ENCODE measurements at regions not wholly inside any gene's neighbourhood (a gene's known extent, or its start where the extent isn't known, plus 50 kb on each side); places are given as distances from the start of the nearest gene placed in this dataset.

GRCh38 chr5:129362456-129362855 is 97.6 kb upstream of the ADAMTS19 start:
- no peak for TF ChIP-seq CTCF (IDR thresholded peaks at IDR 0.05)
- Mint-ChIP-seq H3K27ac (no peak overlapping the region), H3K27me3 (no peaks in the 10 kb centered on the region), H3K9me3 (peaks cover 9% of the 10 kb centered on the region), H3K4me3 (no peak overlapping the region), H3K36me3 (ENCODE audit: low read depth) (no peaks in the 10 kb centered on the region), H3K4me1 (ENCODE audit: low read depth) (no peaks in the 10 kb centered on the region)
- intact Hi-C loops (cut with micrococcal nuclease) = no loop called here
- ATAC-seq = no peak
- no peak for DNase-seq
- CTCF ChIA-PET = no interaction called here
- POLR2A ChIA-PET = no interaction called here

GRCh38 chr5:129363991-129364390 is 96.1 kb upstream of the ADAMTS19 start:
- no peaks in the 10 kb centered on the region for H3K4me1 Mint-ChIP-seq (ENCODE audit: low read depth)
- H3K27me3 Mint-ChIP-seq = no peaks in the 10 kb centered on the region
- no peak for DNase-seq
- POLR2A ChIA-PET = no interaction called here
- CTCF ChIA-PET = no interaction called here
- no peak overlapping the region for H3K27ac Mint-ChIP-seq
- intact Hi-C loops (cut with micrococcal nuclease) = no loop called here
- H3K36me3 Mint-ChIP-seq (ENCODE audit: low read depth) = no peaks in the 10 kb centered on the region
- ATAC-seq = no peak
- no peak overlapping the region for H3K4me3 Mint-ChIP-seq
- peaks cover 14% of the 10 kb centered on the region for H3K9me3 Mint-ChIP-seq
- TF ChIP-seq CTCF (IDR thresholded peaks at IDR 0.05) = no peak

- Mint-ChIP-seq H3K9me3 (peaks cover 14% of the 10 kb centered on the region), H3K4me3 (no peak overlapping the region)
Measured at GRCh38 chr5:129367883-129368282, 92.2 kb upstream of the ADAMTS19 start.

GRCh38 chr5:129372025-129372424 is 88.1 kb upstream of the ADAMTS19 start:
- intact Hi-C loops (cut with micrococcal nuclease) = no loop called here
- H3K27me3 Mint-ChIP-seq = no peaks in the 10 kb centered on the region
- DNase-seq = no peak
- no peak overlapping the region for H3K4me3 Mint-ChIP-seq
- no peak overlapping the region for H3K27ac Mint-ChIP-seq
- H3K9me3 Mint-ChIP-seq = peaks cover 5% of the 10 kb centered on the region
- H3K4me1 Mint-ChIP-seq (ENCODE audit: low read depth) = no peaks in the 10 kb centered on the region
- CTCF ChIA-PET = no interaction called here
- POLR2A ChIA-PET = no interaction called here
- TF ChIP-seq CTCF (IDR thresholded peaks at IDR 0.05) = no peak
- ATAC-seq = no peak
- H3K36me3 Mint-ChIP-seq (ENCODE audit: low read depth) = no peaks in the 10 kb centered on the region

More at GRCh38 chr5:129367883-129368282, 92.2 kb upstream of the ADAMTS19 start:
- intact Hi-C loops (cut with micrococcal nuclease) = no loop called here
- H3K27ac Mint-ChIP-seq = no peak overlapping the region
- H3K4me1 Mint-ChIP-seq (ENCODE audit: low read depth) = no peaks in the 10 kb centered on the region
- POLR2A ChIA-PET = no interaction called here
- no peak for DNase-seq
- CTCF ChIA-PET = no interaction called here
- no peak for ATAC-seq
- H3K27me3 Mint-ChIP-seq = no peaks in the 10 kb centered on the region
- no peak for TF ChIP-seq CTCF (IDR thresholded peaks at IDR 0.05)
- H3K36me3 Mint-ChIP-seq (ENCODE audit: low read depth) = no peaks in the 10 kb centered on the region

GRCh38 chr5:129377504-129377903 is 82.6 kb upstream of the ADAMTS19 start:
- ATAC-seq (no peak), DNase-seq (no peak)
- Mint-ChIP-seq H3K9me3 (no peaks in the 10 kb centered on the region), H3K27me3 (no peaks in the 10 kb centered on the region), H3K27ac (no peak overlapping the region), H3K36me3 (ENCODE audit: low read depth) (no peaks in the 10 kb centered on the region), H3K4me1 (ENCODE audit: low read depth) (no peaks in the 10 kb centered on the region), H3K4me3 (no peak overlapping the region)
- TF ChIP-seq CTCF (IDR thresholded peaks at IDR 0.05) = no peak
- intact Hi-C loops (cut with micrococcal nuclease) = no loop called here
- ChIA-PET CTCF (no interaction called here), POLR2A (no interaction called here)
